Activated CD8-positive, alpha-beta T cell treated with anti-CD3 and anti-CD28 coated beads for 36 hours (primary cell): ENCODE measurements at regions not wholly inside any gene's neighbourhood (a gene's known extent, or its start where the extent isn't known, plus 50 kb on each side); places are given as distances from the start of the nearest gene placed in this dataset.

ENCODE experiments used
- ATAC-seq: fragments of 200-7000 bp; cut with Tn5 transposase; one replicate; pipeline ENCODE4 v1.10.0; 2021; ENCODE audit warnings: mild to moderate bottlenecking, moderate library complexity
- CTCF ChIA-PET: fragments of 350-600 bp; sonication (Branson Sonifier 250); formaldehyde crosslinking; loops from one replicate; lab custom pipeline; 2021; ENCODE audit warnings: antibody characterized with exemption; lab: Charles Lee
- POLR2A ChIA-PET: fragments of 350-600 bp; sonication (Branson Sonifier 250); formaldehyde crosslinking; loops from one replicate; lab custom pipeline; 2021; ENCODE audit warnings: antibody characterized with exemption; lab: Charles Lee
- DNase-seq: peaks from one replicate; pipeline ENCODE4 v3.0.0-alpha.2; 2020
- H3K27ac Mint-ChIP-seq: one replicate; pipeline ENCODE4 v1.8.0; 2021; ENCODE audit warnings: mild to moderate bottlenecking, mixed read lengths
- H3K27me3 Mint-ChIP-seq: one replicate; pipeline ENCODE4 v1.8.0; 2021; ENCODE audit warnings: mixed read lengths
- H3K36me3 Mint-ChIP-seq: one replicate; pipeline ENCODE4 v1.8.0; 2021; ENCODE audit warnings: low read depth, mixed read lengths
- H3K4me1 Mint-ChIP-seq: one replicate; pipeline ENCODE4 v1.8.0; 2021; ENCODE audit warnings: low read depth, mixed read lengths
- H3K4me3 Mint-ChIP-seq: one replicate; pipeline ENCODE4 v1.8.0; 2021; ENCODE audit warnings: mild to moderate bottlenecking, moderate library complexity, mixed read lengths
- H3K9me3 Mint-ChIP-seq: one replicate; pipeline ENCODE4 v1.8.0; 2021; ENCODE audit warnings: mixed read lengths
- CTCF ChIP-seq: fragments of 200-600 bp; IDR thresholded peaks from one replicate; pipeline ENCODE4 v1.8.0; 2022; ENCODE audit warnings: antibody characterized with exemption, mild to moderate bottlenecking
- intact Hi-C: fragments of 100-400 bp; cut with micrococcal nuclease; formaldehyde crosslinking; loops from one replicate; pipeline ENCODE4 v1.10.0; 2022

DNA sequence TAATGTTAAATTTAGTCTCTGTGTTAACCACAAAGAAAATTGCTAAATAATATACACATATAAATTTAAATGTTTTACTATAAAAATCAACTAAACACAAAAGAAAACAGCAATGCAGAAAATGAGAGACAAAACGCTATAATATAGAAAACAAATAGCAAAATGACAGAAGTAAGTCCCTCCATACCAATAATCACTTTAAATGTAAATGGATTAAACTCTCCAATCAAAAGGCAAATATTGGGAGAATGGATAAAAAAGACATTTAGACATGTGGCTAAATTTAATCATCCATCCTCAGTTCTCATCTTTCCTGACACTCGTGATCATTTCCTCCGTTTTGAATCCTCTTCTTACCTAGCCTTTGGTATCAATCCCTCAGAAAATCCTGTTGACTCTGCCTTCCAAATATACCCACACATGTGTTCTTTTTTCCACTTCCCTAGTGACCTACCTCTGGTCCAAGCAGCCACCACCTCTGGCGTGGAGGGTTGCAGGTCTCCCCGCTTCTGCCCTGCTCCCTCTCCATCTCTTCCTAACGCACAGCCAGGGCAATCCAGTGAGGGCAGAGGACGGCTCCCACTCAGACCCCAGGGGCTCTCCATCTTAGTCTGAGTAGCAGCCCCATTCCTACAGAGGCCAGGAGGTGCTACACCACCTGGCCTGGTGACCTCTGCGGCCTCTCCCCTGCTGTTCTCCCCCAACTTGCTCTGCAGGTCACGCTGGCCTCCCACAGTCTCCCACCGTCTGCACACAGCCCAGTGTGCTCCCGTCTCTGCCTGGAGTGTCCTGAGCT is 149.2 kb downstream of the RNASET2 start:
- H3K4me1 Mint-ChIP-seq: no peaks in the 10 kb centered on the region
- POLR2A ChIA-PET: interaction anchor here (0.5 kb wide), 1 partner anchor 353 kb away, joined by 3 read pairs; no protein-coding TSS in a partner anchor
- ATAC-seq (no peak), DNase-seq (no peak)
- peaks cover 11% of the 10 kb centered on the region for H3K36me3 Mint-ChIP-seq
- H3K27me3 Mint-ChIP-seq: no peaks in the 10 kb centered on the region
- H3K9me3 Mint-ChIP-seq: peaks cover 30% of the 10 kb centered on the region
- no peak overlapping the region for H3K4me3 Mint-ChIP-seq
- intact Hi-C loops: no loop called here
- no peak for TF ChIP-seq CTCF
- CTCF ChIA-PET: no interaction called here
- H3K27ac Mint-ChIP-seq: no peak overlapping the region

DNA sequence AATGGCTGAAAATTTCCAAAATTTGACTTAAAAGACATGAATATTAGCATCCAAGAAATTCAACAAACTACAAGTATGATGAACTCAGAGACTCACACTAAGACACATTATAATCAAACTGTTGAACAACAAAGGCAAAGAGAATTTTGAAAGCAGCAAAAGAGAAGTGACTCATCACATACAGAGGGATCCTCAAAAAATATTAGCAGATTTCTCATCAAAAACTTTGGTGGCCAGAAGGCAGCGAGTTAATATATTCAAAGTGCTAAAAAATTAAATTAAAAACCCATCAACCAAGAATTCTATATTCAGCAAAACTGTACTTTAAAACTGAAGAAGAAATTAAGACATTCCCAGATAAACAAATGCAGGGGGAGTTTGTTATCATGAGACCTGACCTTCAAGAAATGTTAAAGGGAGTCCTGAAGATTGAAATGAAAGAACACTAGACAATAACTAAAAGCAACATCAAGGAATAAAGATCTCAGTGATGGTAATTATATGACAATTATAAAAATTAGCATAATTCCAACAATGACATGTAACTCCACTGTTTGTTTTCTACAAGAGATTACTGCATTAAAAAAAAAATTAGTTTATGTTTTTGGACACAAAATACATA is 150.0 kb downstream of the RNASET2 start:
- ATAC-seq (no peak), DNase-seq (no peak)
- intact Hi-C loops: no loop called here
- TF ChIP-seq CTCF: no peak
- Mint-ChIP-seq H3K9me3 (peaks cover 30% of the 10 kb centered on the region), H3K4me1 (no peaks in the 10 kb centered on the region), H3K36me3 (peaks cover 11% of the 10 kb centered on the region), H3K4me3 (no peak overlapping the region), H3K27me3 (no peaks in the 10 kb centered on the region), H3K27ac (no peak overlapping the region)
- ChIA-PET CTCF (no interaction called here), POLR2A (no interaction called here)

GRCh38 chr6:166803471-166803870 is 152.9 kb downstream of the RNASET2 start:
- intact Hi-C loops: no loop called here
- Mint-ChIP-seq H3K27ac (no peak overlapping the region), H3K4me3 (no peak overlapping the region), H3K4me1 (no peaks in the 10 kb centered on the region), H3K36me3 (peaks cover 11% of the 10 kb centered on the region), H3K9me3 (peaks cover 30% of the 10 kb centered on the region), H3K27me3 (no peaks in the 10 kb centered on the region)
- TF ChIP-seq CTCF: no peak
- no peak for ATAC-seq
- DNase-seq: no peak
- ChIA-PET POLR2A (no interaction called here), CTCF (interaction anchor here (1.3 kb wide), 1 partner anchor 186 kb away, joined by 3 read pairs; no protein-coding TSS in a partner anchor)

DNA sequence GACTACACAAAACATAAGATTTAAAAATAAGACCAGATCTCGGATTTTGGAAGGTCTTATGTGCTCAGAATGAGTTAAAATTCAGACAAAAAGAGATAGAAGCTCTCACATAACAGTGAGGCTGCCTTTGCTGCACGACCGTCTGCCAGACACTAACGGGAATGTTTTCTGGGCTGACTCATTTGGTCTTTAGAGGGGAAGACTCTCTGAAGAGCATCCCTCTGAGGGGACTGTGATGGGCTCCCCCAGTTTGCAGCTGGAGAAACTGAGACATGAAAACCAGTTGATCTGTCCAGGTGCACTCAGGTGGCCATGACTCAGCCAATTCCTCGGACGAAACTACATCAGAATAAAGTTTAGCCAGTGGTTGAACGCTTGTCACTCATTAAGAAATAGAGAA is 153.9 kb downstream of the RNASET2 start:
- H3K9me3 Mint-ChIP-seq: peaks cover 26% of the 10 kb centered on the region
- peaks cover 7% of the 10 kb centered on the region for H3K36me3 Mint-ChIP-seq
- no peaks in the 10 kb centered on the region for H3K4me1 Mint-ChIP-seq
- POLR2A ChIA-PET: no interaction called here
- H3K27ac Mint-ChIP-seq: no peak overlapping the region
- intact Hi-C loops: no loop called here
- DNase-seq (no peak), ATAC-seq (no peak)
- H3K27me3 Mint-ChIP-seq: no peaks in the 10 kb centered on the region
- TF ChIP-seq CTCF: no peak
- CTCF ChIA-PET: no interaction called here
- H3K4me3 Mint-ChIP-seq: no peak overlapping the region

GRCh38 chr6:166800137-166800536 is 156.2 kb downstream of the RNASET2 start:
- no peak for ATAC-seq
- no peak overlapping the region for H3K4me3 Mint-ChIP-seq
- H3K4me1 Mint-ChIP-seq: no peaks in the 10 kb centered on the region
- H3K27ac Mint-ChIP-seq: no peak overlapping the region
- intact Hi-C loops: no loop called here
- CTCF ChIA-PET: interaction anchor here (1.7 kb wide), 1 partner anchor 13 kb away, joined by 5 read pairs; no protein-coding TSS in a partner anchor
- TF ChIP-seq CTCF: no peak
- no peaks in the 10 kb centered on the region for H3K36me3 Mint-ChIP-seq
- DNase-seq: no peak
- H3K9me3 Mint-ChIP-seq: peaks cover 6% of the 10 kb centered on the region
- POLR2A ChIA-PET: no interaction called here
- H3K27me3 Mint-ChIP-seq: no peaks in the 10 kb centered on the region
